HTR-8/SVneo (cell line): ENCODE measurements at regions not wholly inside any gene's neighbourhood (a gene's known extent, or its start where the extent isn't known, plus 50 kb on each side); places are given as distances from the start of the nearest gene placed in this dataset.
A peak's percentile ranks its signal among the peaks of the same experiment; 100 is the strongest.

ENCODE experiments used
- DNase-seq: peaks from one replicate; pipeline ENCODE4 v3.0.0; 2011; ENCODE audit warnings: low spot score, mixed read lengths; ENCODE audit not compliant: insufficient read length
- FAIRE-seq: peaks from 2 replicates; lab custom pipeline; 2011; peaks lifted over from hg19 to GRCh38; lab: Jason Lieb, UNC

- no peak for DNase-seq
- no peak for FAIRE-seq
Observed at GRCh38 chr3:104676241-104676640, 690.5 kb upstream of the ALCAM start.

- no peak for FAIRE-seq
- DNase-seq, result no peak
Observed at GRCh38 chr3:104677932-104678331, 688.8 kb upstream of the ALCAM start.

GRCh38 chr3:104685492-104685891 is 681.2 kb upstream of the ALCAM start:
- DNase-seq, result no peak
- no peak for FAIRE-seq

- FAIRE-seq, result no peak
Observed at GRCh38 chr3:104687362-104687761, 679.3 kb upstream of the ALCAM start.

GRCh38 chr3:104696470-104696869 is 670.2 kb upstream of the ALCAM start:
- FAIRE-seq, result no peak
- no peak for DNase-seq

More at GRCh38 chr3:104687362-104687761, 679.3 kb upstream of the ALCAM start:
- no peak for DNase-seq

- FAIRE-seq (no peak), DNase-seq (no peak)
Observed at GRCh38 chr3:104711406-104711805, 655.3 kb upstream of the ALCAM start.

- no peak for FAIRE-seq
- DNase-seq, result no peak
Observed at GRCh38 chr3:104715972-104716371, 650.7 kb upstream of the ALCAM start.

GRCh38 chr3:104717828-104718196 is 648.9 kb upstream of the ALCAM start:
- no peak for DNase-seq
- no peak for FAIRE-seq

GRCh38 chr3:104723000-104723399 is 643.7 kb upstream of the ALCAM start:
- FAIRE-seq (no peak), DNase-seq (no peak)

- DNase-seq (no peak), FAIRE-seq (no peak)
Observed at GRCh38 chr3:104731074-104731473, 635.6 kb upstream of the ALCAM start.

GRCh38 chr3:104734627-104735026 is 632.1 kb upstream of the ALCAM start:
- FAIRE-seq (no peak), DNase-seq (no peak)

- no peak for FAIRE-seq
- no peak for DNase-seq
Observed at GRCh38 chr3:104735691-104736090, 631.0 kb upstream of the ALCAM start.

- no peak for DNase-seq
- no peak for FAIRE-seq
Observed at GRCh38 chr3:104738271-104738670, 628.4 kb upstream of the ALCAM start.

GRCh38 chr3:104740874-104741379 is 625.8 kb upstream of the ALCAM start:
- FAIRE-seq (no peak), DNase-seq (no peak)

- FAIRE-seq, result no peak
- no peak for DNase-seq
Observed at GRCh38 chr3:104742044-104742443, 624.7 kb upstream of the ALCAM start.

GRCh38 chr3:104745313-104745712 is 621.4 kb upstream of the ALCAM start:
- DNase-seq (no peak), FAIRE-seq (no peak)

- FAIRE-seq, result no peak
- no peak for DNase-seq
Observed at GRCh38 chr3:104746056-104746455, 620.7 kb upstream of the ALCAM start.

- no peak for FAIRE-seq
- DNase-seq, result no peak
Observed at GRCh38 chr3:104750581-104750980, 616.1 kb upstream of the ALCAM start.

- FAIRE-seq (no peak), DNase-seq (no peak)
Observed at GRCh38 chr3:104755791-104756190, 610.9 kb upstream of the ALCAM start.

- FAIRE-seq (no peak), DNase-seq (peak; percentile 7)
Observed at GRCh38 chr3:104763007-104763406, 603.7 kb upstream of the ALCAM start.

- DNase-seq (no peak), FAIRE-seq (no peak)
Observed at GRCh38 chr3:104764496-104764895, 602.2 kb upstream of the ALCAM start.

GRCh38 chr3:104768886-104769285 is 597.8 kb upstream of the ALCAM start:
- no peak for FAIRE-seq
- no peak for DNase-seq

GRCh38 chr3:104779324-104779723 is 587.4 kb upstream of the ALCAM start:
- no peak for DNase-seq
- no peak for FAIRE-seq
